Stimulated activated CD4-positive, alpha-beta T cell treated with anti-CD3 and anti-CD28 coated beads, Interleukin-4, amount 100 ng/mL, for 24 hours (primary cell): ENCODE measurements at regions not wholly inside any gene's neighbourhood (a gene's known extent, or its start where the extent isn't known, plus 50 kb on each side); places are given as distances from the start of the nearest gene placed in this dataset.

Experiments
- DNase-seq: peaks from one replicate; pipeline ENCODE4 v3.0.0-alpha.2; 2020

DNA sequence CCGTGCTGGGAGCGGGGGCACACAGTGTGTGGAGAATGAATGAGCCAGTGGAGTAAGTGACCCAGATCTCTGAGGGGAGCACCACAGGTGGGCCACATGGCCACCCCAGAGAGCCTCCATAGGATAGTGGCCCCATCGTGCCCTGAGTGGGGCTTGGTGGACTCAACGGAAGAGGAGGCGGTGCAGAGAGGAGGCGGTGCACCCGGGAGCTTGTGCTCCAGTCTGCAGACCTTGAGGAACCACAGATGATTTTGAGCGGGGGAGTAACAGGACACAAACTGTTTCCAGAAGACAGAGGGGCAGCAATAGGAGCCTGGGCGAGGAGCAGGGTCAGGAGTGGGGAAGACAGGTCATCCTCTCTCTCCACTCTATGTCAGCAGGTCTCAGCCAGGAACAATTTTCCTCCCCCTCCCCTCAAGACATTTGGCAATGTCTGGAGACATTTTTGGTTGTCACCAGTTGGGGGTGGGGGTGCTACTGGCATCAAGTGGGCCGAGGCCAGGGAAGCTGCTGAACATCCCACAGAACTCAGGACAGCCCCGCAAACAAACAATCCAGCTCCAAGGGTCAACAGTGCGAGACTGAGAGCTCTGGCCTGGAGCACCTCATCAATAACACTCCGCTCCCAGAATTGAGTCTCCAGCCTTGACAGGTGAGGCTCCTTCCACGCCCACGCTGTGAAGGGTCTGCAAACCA lies 182.2 kb downstream of the USP12 start:
- DNase-seq: no peak

DNA sequence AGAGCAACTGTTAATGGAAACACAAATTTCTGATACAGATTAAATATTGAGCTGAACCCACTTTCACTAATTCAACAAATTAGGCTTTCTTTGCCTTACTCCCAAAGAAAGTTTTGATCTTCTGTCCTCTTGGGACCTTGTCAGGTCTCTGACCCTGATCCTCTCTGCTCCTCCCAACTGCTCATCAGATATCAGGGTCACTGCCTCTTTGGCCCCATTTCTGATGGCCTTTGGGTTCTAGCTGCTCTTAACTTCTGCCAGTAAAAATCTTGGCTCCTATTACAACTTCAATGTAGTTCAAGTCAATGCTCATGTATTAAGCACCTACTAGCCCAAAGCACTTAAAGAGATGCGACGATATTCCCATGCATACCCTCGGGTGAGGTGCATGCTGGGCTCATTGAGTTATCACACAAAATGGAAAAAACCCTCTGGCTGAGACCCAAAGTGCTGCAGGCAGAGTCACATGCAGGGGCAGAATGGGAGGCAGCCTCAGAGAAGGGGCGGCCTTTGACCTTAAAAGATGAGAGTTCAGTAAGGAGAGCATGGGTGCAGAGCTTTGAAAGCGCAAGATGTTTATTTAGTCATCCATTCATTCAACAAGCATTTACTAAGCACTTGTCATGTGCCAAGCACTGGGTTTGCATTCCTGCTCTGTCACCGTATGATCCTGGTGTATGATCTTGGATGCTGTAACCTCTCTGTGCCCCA lies 183.4 kb downstream of the USP12 start:
- DNase-seq: no peak

DNA sequence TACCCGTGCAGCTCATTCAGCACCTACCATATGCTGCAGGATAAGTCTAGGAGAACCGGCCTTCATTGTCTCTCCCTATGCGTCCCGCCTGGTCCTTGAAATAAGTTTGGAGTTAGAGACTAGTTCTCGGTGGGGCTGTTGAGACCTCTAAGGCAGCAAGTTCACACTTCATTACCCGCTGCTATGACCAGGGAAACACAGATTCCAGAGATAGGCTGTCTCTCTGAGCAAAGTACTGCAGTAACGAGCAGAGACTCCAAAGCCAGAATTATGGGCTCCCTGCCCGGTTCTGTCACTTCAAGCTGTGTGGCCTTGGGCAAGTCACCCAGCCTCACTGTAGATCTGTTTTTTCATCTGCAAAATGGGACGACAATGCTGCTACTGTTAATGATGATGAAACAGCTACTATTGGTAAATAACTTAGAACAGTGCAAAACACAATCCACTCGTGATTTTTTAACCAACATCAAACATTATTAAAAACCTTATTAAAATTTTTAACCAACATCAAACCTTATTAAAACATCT lies 184.1 kb downstream of the USP12 start:
- no peak for DNase-seq

DNA sequence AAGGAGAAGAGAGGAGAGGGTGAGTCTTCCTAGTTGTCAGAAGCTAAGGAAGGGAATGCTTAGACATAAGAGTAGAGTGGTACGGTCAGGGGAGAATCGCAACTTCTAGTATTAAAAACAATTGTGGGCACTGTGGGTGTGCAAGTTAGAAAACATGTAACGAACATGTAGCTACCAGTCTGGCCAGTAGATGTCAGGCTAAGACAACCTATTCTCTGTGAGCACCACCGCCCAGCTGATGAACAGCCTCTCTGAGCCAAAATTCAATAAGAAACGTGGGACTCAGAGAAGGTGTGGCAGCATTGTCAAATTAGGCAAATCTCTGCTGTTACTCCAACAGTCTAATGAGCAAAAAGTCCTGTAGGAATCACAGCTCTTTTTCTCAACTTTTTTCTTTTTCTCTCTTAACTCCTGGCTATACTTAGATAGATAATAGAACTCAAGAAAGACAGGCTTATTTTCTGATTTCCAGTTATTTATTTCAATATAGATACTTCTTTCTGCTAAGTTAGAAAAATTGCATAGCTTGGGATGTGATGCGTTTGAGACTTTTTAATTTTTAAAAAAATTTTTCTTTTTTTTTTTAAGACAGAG lies 186.2 kb downstream of the USP12 start:
- DNase-seq: peak; percentile 81

DNA sequence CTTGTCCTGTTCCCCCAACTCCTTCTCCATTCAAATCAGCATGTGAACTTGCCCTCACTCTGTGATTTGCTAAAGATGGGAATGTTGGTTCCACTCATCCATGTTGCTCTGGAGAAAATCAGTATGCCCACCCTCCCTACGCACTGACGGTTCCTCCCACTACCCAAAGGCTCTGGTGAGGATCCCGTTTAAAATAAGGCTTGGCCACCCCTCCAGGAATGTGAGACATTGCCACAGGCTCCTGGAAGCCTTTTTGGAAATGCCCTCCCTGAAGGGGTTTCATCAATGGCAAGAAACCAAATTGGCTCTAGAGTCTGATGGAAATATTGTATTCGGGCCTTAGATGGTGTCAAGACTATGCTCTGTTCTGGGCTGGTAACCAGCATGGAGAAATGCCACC lies 187.3 kb downstream of the USP12 start:
- DNase-seq: no peak

DNA sequence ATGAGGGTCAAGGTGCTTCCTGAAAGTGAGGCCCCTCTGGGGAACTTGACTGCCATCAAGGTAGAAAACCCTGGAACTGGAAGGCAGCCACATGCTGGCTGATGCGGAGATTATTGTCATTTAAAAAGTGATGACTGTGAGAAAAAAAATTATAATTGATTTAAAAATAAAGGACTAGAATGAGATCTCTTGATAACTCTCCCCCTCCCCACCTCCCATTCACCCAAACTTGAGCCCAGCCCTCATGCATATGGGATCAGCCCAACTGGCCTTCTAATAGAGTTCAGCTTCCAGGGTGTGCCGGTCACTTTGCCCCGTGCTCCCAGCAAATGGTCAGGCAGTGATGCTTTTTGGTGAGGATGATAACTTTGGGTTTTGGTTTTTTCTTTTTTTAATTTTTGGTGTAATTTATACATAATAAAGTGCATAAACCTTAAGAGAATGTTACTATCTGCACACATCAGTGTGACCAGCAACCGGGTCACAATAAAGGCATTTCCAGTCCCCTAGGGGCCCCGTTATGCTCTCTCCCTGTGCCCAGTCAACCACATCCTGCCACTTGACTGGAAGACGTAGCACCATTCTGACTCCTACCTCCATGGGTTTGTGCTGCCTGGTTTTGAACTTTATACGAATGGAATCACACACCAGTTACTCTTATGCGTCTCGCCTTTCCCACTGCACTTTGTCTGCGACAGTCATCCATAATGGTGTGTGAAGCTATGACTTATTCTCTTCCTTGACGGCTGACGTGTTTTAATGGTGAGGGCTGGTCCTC lies 187.9 kb downstream of the USP12 start:
- DNase-seq: no peak

DNA sequence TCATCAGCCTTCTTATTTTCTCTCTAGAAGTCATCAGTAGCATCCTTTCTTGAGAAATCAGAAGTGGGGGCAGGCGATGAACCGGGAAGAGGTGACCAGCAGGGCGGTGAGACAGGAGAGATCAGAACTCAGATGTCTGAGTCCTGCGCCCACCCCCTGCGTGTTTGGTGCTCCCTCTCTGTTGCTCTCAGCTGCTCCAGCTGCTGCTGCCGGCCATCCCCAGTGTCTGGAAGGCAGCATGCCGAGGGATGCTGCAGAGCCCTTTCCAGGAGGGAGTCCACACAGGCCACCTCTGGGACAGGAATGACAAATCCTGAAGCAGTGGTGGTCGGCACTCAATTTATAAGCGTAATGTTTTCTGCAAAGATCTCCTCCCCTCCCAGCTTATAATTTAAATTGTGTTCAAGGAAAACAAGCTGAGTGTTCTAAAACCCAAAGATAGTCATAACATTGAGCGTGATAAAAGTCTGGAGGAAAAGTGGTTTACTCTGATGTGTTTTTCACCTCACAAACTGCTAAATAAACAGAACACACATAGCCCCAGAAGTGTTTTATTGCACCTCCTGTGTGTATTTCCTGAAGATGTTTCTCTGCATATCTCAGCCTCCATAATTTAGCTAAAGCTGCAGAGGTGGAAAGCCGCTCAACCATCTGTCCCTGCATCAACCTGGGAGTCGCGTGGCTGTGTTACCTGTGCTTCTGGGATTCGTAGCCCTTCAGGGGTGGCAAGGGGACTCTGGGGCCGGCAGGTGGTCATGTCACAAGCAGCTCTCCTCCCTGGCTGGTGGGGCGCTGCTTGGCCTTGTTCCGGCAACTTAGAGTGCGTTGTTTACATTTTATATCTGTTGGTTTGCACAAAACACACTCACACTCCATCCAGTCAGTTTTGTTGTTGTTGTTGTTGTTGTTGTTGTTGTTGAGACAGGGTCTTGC lies 191.2 kb downstream of the USP12 start:
- no peak for DNase-seq

DNA sequence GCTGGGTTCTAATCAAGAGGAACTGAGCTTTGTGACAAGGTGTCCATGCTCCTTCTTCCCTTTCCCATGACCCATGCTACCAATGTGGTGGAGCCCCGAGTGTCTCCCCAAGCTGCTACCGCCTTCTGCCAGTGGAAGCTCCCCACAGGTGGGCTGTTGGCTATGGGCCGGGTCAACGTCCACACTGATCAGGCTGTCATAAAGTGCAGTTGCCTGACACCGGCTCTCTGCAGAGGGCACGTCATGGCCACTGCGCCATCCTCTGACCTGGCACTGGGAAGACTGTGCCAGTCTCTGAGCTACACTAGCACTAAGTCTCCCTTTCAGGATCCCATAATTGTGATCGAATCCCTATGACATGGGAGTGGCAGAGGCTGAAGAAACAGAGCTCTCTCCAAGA lies 192.3 kb downstream of the USP12 start:
- DNase-seq: no peak

DNA sequence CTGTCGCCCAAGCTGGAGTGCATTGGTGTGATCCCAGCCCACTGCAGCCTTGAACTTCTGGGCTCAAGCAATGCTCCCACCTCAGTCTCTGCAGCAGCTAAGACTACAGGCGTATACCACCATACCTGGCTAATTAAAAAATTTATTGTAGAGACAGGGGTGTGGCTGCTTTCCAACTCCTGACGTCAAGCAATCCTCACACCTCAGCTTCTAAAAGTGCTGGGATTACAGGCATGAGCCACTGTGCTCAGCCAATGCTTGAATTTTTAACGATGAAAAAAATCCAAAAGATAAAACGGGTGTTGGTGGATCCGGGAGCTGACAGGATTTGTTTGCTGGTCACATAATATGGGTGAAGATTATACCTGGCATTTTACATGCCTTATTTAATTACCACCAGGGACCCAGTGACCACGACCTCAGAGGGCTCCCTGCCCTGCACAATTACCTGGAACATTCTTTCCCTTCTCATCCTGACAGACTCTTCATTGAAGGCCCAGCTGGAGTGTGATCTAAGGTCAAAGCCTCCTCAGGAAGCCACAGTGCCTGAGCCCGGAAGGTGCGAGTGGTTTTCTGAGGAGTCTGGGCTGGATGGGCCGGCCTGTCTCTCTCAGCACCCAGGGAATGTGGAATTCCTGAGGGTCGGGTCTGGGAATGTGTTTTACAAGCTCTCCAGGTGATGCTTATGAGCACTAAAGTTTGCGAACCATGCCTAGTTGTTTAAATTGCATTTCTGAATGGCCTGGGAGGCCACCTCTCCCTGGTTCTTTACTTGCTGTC lies 193.3 kb downstream of the USP12 start:
- DNase-seq: no peak

DNA sequence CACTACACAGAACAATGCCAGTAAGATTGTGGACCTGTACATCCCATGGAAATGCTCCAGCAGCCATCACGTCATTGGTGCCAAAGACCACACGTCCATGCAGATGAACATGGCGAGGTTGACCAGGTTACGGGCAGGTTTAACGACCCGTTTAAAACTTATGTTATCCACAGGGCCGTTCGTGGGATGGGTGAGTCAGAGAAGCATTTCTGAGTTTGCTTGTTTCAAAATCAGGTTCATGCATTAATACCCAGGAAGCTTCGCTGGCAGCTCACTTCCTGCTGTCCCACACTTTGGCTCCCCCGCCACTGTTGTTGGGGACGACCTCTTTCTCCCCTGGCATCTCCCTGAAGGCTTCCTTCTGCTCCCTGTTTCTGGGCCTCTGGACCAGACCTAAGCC lies 194.1 kb downstream of the USP12 start:
- no peak for DNase-seq

DNA sequence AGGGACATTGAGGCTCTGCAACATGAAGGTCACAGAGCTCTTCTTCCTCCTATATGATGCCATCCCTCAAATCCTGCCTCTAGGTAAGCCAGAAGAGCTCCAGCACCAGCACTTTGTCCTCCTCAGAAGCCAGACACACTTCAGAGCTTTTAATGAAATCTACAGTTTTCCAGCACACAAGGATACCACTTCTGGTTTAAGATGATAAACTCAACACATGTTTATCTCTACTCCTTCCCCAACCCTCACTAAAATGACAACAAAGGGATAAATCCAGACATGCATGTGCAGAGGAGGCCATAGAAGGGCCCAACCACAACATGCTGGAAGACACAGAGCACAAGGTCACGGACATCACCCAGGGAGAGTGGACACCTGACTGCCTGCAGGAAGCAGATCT lies 195.3 kb downstream of the USP12 start:
- DNase-seq: no peak

DNA sequence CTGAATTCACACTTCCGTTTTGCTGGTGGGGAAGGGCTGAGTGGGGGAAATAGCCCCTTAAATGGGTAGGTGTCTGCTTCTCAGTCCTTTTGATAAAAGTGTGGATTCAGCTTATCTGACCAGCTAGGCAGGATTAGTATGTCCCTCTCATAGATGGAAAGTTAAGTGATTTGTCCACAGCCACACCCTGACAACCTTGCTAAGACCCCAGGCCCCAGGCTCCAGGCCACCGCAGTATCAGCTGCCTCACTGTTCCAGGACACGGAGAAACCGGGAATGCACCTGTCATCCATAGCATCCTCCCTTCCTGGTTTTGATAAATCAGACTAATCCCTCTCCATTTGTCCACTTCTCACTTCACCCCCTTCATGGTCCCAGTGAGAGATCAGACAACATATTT lies 197.7 kb downstream of the USP12 start:
- no peak for DNase-seq

DNA sequence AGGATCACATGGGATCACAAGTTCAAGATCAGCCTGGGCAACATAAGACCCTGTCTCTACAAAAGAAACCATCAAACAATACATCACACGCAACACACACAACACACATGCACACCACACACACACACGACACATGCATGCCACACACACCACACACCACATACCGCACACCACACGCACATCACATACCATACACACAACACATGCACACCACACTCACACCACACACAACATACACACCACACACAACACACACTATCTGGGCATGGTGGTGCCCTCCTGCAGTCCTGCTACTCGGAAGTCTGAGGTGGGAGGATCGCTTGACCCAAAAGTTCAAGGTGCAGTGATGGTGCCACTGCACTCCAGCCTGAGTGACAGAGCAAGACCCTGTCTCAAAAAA lies 198.3 kb downstream of the USP12 start:
- no peak for DNase-seq

DNA sequence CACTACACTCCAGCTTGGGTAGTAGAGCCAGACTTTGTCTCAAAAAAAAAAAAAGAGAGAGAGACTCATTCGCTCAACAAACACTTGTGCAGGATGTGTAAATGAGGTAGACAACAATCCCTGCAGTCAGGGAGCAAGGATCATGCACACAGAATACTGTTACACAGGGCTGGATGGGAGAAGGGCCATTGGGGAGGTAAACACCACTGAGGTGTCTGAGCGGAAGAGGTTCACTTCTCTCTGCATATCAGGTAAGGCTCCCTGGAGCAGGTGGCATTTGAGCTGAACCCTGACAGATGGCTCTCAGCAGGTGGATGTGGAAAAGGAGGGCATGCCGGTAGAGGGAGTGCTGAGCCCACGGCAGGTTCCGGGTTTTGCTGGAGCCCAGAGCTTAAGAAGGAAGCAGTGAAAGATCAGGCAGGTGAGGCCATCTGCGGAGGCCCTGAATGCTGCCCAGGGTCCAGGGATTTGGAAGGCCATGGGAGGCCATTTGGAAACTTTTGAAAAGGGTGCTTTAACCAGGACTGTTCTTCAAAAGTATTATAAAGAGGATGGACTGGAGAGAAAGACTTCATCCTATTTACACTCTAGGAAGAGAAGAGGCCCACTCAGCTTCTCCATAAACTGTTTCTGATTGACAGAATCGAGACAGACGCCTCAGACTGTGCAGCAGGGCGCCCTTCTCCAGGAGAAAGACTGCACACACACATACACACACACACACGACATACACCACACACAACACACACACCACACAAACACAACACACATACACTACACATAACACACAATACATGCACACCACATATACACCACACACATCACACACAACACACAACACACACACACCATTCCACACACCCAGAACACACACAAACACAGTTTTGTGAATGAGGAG lies 199.4 kb downstream of the USP12 start:
- peak; percentile 6 for DNase-seq

DNA sequence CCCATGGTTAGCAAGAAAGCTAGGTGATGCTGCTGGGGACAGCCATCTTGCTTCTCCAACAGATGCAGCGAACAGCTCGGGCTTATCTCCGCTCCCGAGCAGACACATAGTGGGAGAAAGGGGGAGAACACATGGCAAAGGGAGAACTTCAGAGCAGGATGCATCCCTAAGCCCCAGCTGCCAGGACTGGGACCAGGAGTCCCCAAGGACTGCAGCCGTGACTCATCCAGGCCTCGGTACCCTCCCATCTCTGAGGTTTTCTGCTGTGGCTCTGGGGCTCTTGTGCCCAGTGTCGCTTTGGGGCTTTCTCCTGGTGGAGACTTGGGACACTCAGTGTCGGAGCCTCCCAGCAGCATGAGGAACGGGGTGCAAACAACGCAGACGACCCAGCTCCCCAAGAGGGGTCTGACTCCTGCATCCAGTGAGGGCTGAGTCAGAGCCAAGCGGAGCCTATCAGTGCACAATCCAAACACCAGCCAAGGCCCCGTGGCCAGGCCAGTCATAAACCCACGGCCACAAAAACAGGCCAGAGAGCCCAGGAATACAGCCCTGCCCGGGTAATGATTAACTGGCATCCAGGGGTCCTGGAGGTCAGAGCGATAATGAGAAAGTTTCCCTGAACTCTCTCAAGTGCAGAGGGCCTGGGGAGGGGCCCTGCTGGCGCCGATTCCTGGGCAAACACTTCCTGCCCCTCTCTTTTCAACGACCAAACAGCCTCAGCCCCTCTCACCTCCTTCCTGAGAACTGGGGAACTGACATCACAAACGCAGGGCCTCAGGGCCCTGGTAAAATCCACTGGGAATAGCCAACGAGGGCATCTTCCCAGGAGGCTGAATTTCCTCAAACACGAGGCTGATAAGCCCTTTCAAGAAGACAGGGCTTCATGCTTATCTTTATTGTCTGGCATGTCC lies 202.9 kb downstream of the USP12 start:
- no peak for DNase-seq

DNA sequence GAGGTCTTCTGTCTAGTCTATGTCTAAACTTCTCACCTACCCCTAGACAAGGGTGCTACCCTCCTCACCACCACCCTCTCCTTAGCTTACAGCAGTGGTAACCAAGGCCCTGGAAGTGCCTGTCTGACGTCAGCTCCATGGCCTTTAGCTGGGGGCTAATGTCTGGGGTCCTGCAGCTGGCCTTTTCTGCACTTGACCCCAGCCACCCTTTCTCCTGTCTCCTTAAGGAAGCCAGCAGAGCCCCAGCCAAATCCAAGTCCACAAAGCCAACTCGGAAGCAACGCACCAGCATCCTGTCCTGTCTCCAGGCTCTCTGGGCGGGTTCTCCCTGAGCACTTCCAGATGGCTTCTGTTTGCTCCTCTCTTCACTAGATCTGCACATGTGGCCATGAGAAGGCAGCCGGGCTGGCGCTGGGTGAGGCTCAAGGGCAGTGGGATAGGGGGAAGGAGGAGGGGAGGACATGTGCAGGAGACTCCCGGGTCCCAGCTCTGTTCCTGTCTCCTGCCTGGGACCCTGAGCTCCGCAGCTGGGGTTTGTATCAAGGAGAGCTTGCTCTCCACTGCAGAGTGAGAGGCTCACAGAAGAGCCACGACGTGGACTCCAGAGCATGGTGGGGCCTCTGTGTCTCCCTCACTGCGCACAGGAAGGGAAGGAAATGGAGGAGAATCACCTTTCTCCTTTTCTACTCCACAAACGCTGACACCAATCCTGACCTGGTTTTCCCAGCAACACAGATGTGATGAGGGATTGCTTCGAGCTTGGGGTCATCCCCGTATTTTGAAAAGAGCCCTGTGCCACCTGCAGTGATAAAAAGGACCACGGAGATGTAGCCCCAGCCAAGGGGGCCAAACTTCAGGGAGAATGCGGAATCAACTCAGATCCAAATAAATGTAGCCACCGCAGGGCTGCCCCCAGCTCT lies 204.2 kb downstream of the USP12 start:
- no peak for DNase-seq

DNA sequence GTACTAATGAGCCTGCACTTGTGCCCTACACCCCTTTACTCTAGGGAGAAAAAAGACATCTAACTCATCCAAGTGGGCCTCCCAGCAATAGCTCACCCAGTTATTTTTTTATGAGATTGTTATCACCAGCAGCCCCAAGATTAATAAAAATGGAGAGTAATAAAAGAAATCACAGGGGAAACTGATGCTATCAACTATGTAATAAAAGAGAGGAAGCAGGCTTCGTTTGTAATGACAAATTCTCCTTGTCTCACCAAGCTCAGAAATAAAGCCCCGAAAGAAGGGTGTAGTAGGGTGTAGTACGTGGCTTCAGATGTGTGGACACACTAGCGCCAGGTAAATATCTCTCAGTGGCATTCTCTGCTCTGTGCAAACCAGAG lies 204.9 kb downstream of the USP12 start:
- DNase-seq: no peak
